Progenitor cell of endocrine pancreas (in vitro differentiated cells): ENCODE measurements at regions not wholly inside any gene's neighbourhood (a gene's known extent, or its start where the extent isn't known, plus 50 kb on each side); places are given as distances from the start of the nearest gene placed in this dataset.

ENCODE experiments used
- DNase-seq: peaks from one replicate; pipeline ENCODE4 v3.0.0; 2021; ENCODE audit warnings: low spot score; ENCODE audit not compliant: unreplicated experiment
- H3K27ac Mint-ChIP-seq: 2 replicates; pipeline ENCODE4 v1.8.0; 2021; ENCODE audit warnings: mild to moderate bottlenecking, moderate library complexity, mixed read lengths
- H3K27me3 Mint-ChIP-seq: 2 replicates; pipeline ENCODE4 v1.8.0; 2021; ENCODE audit warnings: mixed read lengths
- H3K36me3 Mint-ChIP-seq: 2 replicates; pipeline ENCODE4 v1.8.0; 2022; ENCODE audit warnings: mixed read lengths; ENCODE audit not compliant: insufficient read depth
- H3K4me1 Mint-ChIP-seq: 2 replicates; pipeline ENCODE4 v1.8.0; 2021; ENCODE audit warnings: low read depth, mixed read lengths
- H3K4me3 Mint-ChIP-seq: 2 replicates; pipeline ENCODE4 v1.8.0; 2021; ENCODE audit warnings: low read depth, mild to moderate bottlenecking, moderate library complexity, mixed read lengths
- H3K9me3 Mint-ChIP-seq: 2 replicates; pipeline ENCODE4 v1.8.0; 2021; ENCODE audit warnings: low read depth, mixed read lengths
- TF ChIP-seq, protein P1 (sequence below): fragments of 200-600 bp; sonication (generic); IDR thresholded peaks from one replicate; pipeline ENCODE4 v1.5.0; 2021; ENCODE audit warnings: antibody characterized with exemption, mild to moderate bottlenecking; ENCODE audit not compliant: unreplicated experiment

DNA sequence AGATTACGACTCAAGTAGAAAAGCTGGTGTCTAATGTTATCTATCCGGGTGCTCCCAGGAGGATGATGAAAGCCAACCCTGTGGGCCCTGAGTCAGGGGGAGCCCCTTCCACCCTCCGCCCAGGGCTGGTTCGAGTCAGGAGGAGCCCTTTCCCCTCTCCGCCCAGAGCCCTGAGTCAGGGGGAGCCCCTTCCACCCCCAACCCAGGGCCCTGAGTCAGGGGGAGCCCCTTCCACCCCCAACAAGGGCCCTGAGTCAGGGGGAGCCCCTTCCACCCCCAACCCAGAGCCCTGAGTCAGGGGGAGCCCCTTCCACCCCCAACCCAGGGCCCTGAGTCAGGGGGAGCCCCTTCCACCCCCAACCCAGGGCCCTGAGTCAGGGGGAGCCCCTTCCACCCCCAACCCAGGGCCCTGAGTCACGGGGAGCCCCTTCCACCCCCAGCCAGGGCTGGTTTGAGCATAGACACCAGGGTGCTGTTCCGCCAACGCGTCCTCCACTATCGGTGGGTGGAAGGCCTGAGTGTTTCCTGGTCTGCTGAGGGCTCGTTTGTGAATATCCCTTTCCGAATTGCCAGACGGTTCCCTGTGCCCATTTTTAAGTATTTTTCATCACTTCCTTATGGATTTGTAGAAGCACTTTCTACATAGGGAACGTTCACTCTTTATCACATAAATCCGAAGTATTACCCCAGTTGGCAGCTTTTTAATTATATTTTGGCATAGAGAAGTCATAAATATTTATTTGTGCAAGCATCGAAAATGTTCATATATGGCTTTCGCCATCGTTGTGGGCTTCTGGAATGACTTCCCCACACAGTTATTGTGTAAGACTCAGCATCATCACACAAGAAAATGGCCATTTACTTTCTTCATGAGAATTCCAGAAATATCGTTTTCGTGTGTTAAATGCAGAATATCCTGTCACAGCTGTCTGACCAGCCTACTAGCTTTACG lies 380.6 kb downstream of the BRD1 start:
- Mint-ChIP-seq H3K4me3 (no peak overlapping the region), H3K36me3 (no peaks in the 10 kb centered on the region)
- TF ChIP-seq, protein P1, sequence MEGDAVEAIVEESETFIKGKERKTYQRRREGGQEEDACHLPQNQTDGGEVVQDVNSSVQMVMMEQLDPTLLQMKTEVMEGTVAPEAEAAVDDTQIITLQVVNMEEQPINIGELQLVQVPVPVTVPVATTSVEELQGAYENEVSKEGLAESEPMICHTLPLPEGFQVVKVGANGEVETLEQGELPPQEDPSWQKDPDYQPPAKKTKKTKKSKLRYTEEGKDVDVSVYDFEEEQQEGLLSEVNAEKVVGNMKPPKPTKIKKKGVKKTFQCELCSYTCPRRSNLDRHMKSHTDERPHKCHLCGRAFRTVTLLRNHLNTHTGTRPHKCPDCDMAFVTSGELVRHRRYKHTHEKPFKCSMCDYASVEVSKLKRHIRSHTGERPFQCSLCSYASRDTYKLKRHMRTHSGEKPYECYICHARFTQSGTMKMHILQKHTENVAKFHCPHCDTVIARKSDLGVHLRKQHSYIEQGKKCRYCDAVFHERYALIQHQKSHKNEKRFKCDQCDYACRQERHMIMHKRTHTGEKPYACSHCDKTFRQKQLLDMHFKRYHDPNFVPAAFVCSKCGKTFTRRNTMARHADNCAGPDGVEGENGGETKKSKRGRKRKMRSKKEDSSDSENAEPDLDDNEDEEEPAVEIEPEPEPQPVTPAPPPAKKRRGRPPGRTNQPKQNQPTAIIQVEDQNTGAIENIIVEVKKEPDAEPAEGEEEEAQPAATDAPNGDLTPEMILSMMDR, result no peak

DNA sequence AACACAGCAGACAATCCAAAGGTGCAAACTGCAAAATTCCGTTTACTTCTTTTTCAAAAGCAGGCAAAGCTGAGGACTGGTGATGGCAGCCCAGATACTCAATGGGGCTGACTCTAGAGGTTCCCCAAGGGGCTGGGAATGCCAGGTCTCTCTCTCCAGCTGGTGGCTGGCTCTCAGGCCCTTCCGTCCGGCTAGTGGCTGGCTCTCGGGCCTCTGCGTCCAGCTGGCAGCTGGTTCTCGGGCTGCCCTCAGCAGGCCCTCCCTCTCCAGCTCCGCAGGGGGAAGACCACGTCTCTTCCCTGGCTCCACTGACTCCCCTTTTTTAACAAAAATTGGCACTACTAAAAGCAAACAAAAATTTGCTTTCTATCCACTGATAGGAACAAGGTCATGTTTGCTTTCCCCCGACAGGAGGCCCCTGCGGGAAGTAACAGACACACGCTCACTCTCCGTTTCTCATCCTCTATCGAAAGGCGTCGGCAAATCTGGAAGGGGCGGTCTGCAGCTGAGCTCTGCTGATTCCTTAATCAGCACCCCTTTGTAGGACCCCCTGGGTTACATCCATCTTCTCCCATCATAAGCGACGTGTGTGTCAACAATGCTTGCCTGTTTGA lies 381.4 kb downstream of the BRD1 start:
- TF ChIP-seq, protein P1, result peak; percentile 9
- DNase-seq, result no peak
- peaks cover 59% of the 10 kb centered on the region for H3K27me3 Mint-ChIP-seq
- peak overlapping the region; percentile 85 for H3K27ac Mint-ChIP-seq
- no peaks in the 10 kb centered on the region for H3K9me3 Mint-ChIP-seq
- H3K4me3 Mint-ChIP-seq, result no peak overlapping the region
- no peaks in the 10 kb centered on the region for H3K36me3 Mint-ChIP-seq
- H3K4me1 Mint-ChIP-seq, result peaks cover 13% of the 10 kb centered on the region

More for the DNA sequence above, 380.6 kb downstream of the BRD1 start:
- no peaks in the 10 kb centered on the region for H3K9me3 Mint-ChIP-seq
- H3K27ac Mint-ChIP-seq, result no peak overlapping the region
- H3K27me3 Mint-ChIP-seq, result peaks cover 60% of the 10 kb centered on the region
- DNase-seq, result no peak
- H3K4me1 Mint-ChIP-seq, result peaks cover 13% of the 10 kb centered on the region

DNA sequence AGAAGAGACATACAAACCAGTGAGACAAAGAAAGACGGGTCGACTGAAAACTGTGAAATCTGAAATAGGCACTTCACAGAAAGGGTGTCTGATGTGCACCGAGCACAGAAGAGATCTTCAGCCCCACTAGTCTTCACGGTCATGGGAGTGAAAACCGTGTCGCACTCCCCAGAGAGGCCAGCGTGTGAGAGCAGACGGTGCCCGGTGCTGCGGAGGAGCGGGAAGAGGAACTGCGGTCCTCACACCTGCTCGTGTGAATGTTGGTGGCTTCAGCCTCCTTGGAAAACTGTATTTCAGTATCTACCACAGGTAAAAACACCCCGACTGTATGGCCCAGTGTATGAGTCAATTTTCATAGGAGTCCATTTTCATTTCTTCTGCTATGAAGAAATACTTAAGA lies 382.9 kb downstream of the BRD1 start:
- peaks cover 6% of the 10 kb centered on the region for H3K4me1 Mint-ChIP-seq
- H3K27ac Mint-ChIP-seq, result no peak overlapping the region

DNA sequence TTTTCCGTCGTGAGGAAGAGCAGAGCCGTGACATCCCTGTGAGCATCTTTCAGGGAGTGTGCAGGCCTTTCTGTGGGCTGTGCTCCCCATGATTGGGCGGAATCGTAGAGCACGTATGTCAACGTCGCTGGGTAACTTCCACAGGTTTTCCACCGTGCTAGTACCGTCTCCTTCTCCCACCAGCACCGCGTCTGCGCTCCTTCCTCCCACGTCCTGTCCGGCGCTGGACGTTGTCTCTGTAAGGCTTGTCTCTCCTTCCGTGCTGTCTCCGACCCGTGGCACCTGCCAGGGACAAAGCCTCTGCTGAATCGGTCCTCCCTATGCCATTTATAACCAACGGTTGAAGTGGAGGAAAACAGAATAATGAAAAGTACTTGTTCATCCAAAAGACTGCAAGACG lies 386.7 kb downstream of the BRD1 start:
- Mint-ChIP-seq H3K4me1 (peaks cover 2% of the 10 kb centered on the region), H3K27ac (no peak overlapping the region), H3K27me3 (peaks cover 16% of the 10 kb centered on the region), H3K9me3 (no peaks in the 10 kb centered on the region), H3K36me3 (no peaks in the 10 kb centered on the region), H3K4me3 (no peak overlapping the region)
- TF ChIP-seq, protein P1, result no peak
- DNase-seq, result no peak

More for the DNA sequence above, 382.9 kb downstream of the BRD1 start:
- TF ChIP-seq, protein P1, result no peak
- Mint-ChIP-seq H3K4me3 (no peak overlapping the region), H3K9me3 (no peaks in the 10 kb centered on the region), H3K27me3 (peaks cover 44% of the 10 kb centered on the region), H3K36me3 (no peaks in the 10 kb centered on the region)
- no peak for DNase-seq

DNA sequence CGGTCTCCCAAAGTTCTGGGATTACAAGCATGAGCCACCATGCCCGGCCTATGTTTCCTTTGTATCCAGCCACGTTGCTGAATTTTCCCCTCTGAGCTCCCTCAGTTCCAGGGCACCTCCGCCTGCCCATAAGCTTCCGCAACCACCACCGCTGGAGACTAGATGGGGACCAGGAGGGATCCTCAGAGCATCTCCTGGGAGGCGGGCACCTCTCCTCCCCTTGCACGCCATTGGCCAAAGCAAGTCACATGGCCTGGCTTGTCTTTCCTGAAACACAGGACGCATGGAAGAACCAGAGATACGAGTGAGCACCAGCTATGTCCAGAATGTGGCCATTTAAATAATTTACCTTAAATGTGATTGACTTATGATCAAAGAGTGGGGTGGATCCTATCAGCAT lies 388.3 kb downstream of the BRD1 start:
- H3K4me3 Mint-ChIP-seq, result no peak overlapping the region
- peaks cover 4% of the 10 kb centered on the region for H3K27me3 Mint-ChIP-seq
- no peaks in the 10 kb centered on the region for H3K9me3 Mint-ChIP-seq
- no peaks in the 10 kb centered on the region for H3K36me3 Mint-ChIP-seq
- TF ChIP-seq, protein P1, result no peak
- H3K4me1 Mint-ChIP-seq, result no peaks in the 10 kb centered on the region
- no peak for DNase-seq
- H3K27ac Mint-ChIP-seq, result no peak overlapping the region
